Endodermal cell (in vitro differentiated cells): ENCODE measurements at regions not wholly inside any gene's neighbourhood (a gene's known extent, or its start where the extent isn't known, plus 50 kb on each side); places are given as distances from the start of the nearest gene placed in this dataset.
"Not testable (repeated sequence)": the region's sequence is repeated elsewhere in the genome, so short reads cannot be mapped to it uniquely, and the experiment has no call there.

Source experiments
- DNase-seq: peaks from one replicate; pipeline ENCODE4 v3.0.0-alpha.2; 2017
- H3K27ac ChIP-seq: 2 replicates; pipeline ENCODE4 v1.5.1; 2013; ENCODE audit warnings: mild to moderate bottlenecking, low read depth, low read length, moderate library complexity
- H3K27me3 ChIP-seq: 2 replicates; pipeline ENCODE4 v1.6.1; 2013; ENCODE audit warnings: mild to moderate bottlenecking, low read length, moderate library complexity; ENCODE audit not compliant: insufficient read depth, control insufficient read depth, poor library complexity, severe bottlenecking
- H3K36me3 ChIP-seq: 2 replicates; pipeline ENCODE4 v1.7.0; 2013; ENCODE audit warnings: mild to moderate bottlenecking, low read length, moderate library complexity; ENCODE audit not compliant: control insufficient read depth, insufficient read depth
- H3K4me1 ChIP-seq: one replicate; pipeline ENCODE4 v1.7.0; 2013; ENCODE audit warnings: low read length; ENCODE audit not compliant: control insufficient read depth, insufficient read depth
- H3K4me3 ChIP-seq: 2 replicates; pipeline ENCODE4 v1.5.1; 2013; ENCODE audit warnings: mild to moderate bottlenecking, low read length, moderate library complexity
- H3K9ac ChIP-seq: 2 replicates; pipeline ENCODE4 v1.6.1; 2013; ENCODE audit warnings: mild to moderate bottlenecking, low read length, moderate library complexity; ENCODE audit not compliant: poor library complexity, severe bottlenecking; ENCODE audit errors: extremely low read depth
- H3K9me3 ChIP-seq: 2 replicates; pipeline ENCODE4 v1.6.1; 2013; ENCODE audit warnings: mild to moderate bottlenecking, low read length, moderate library complexity; ENCODE audit not compliant: control insufficient read depth
- H3K27ac Mint-ChIP-seq: 2 replicates; pipeline ENCODE4 v1.8.0; 2020; ENCODE audit warnings: mixed read lengths
- H3K27me3 Mint-ChIP-seq: 2 replicates; pipeline ENCODE4 v1.8.0; 2021; ENCODE audit warnings: mild to moderate bottlenecking, mixed read lengths; ENCODE audit not compliant: insufficient read depth
- H3K36me3 Mint-ChIP-seq: 2 replicates; pipeline ENCODE4 v1.8.0; 2020; ENCODE audit warnings: low read depth, mixed read lengths
- H3K4me1 Mint-ChIP-seq: 2 replicates; pipeline ENCODE4 v1.8.0; 2020; ENCODE audit warnings: mixed read lengths
- H3K4me3 Mint-ChIP-seq: 2 replicates; pipeline ENCODE4 v1.8.0; 2020; ENCODE audit warnings: mild to moderate bottlenecking, moderate library complexity, mixed read lengths
- H3K9me3 Mint-ChIP-seq: 2 replicates; pipeline ENCODE4 v1.8.0; 2020; ENCODE audit warnings: mild to moderate bottlenecking, mixed read lengths
- WGBS, 2 experiments: methylation state at CpG; one replicate each; pipeline versions ENCODE4 v1.1.5 to v1.1.7; 2013; ENCODE audit warnings: missing lambda C conversion rate in 2 of 2, mixed read lengths in 1 of 2; ENCODE audit not compliant: insufficient coverage in 1 of 2, insufficient read length in 1 of 2; 5-methylcytosine and 5-hydroxymethylcytosine counted together
- TF ChIP-seq, protein P1 (sequence below): fragments of 200-600 bp; sonication (generic); conservative IDR thresholded peaks from 2 replicates; pipeline ENCODE4 v1.5.0; 2021; ENCODE audit warnings: antibody characterized with exemption, mild to moderate bottlenecking

DNA sequence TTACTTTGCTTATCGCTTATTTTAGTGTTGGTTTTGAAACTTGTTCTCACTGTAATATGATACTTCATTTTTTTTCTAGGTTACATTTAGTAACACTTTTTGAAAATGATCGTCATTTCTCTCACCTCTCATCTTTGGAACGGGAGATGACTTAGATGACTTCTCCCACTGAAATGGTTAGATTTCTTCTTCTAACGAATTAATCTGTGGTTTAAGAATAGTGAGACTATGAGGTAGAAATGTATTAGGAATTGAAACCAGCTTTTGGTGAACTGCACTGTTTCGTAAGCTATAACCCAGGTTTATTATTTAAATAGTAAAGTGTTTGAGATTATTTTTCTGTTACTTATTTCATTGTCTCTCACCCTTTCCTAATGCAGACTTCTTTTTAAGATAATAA, 93.7 kb downstream of the PRR15 start:
- no peak overlapping the region for H3K4me3 ChIP-seq
- Mint-ChIP-seq H3K36me3 (no peaks in the 10 kb centered on the region), H3K4me1 (no peaks in the 10 kb centered on the region), H3K27me3 (no peaks in the 10 kb centered on the region), H3K27ac (no peak overlapping the region), H3K9me3 (no peaks in the 10 kb centered on the region), H3K4me3 (no peak overlapping the region)
- 96 to 100% methylated on average over 1 to 4 of the region's 5 CpGs for WGBS, 2 experiments
- no peaks in the 10 kb centered on the region for H3K4me1 ChIP-seq
- H3K27me3 ChIP-seq: no peaks in the 10 kb centered on the region
- no peak overlapping the region for H3K27ac ChIP-seq
- TF ChIP-seq, protein P1, sequence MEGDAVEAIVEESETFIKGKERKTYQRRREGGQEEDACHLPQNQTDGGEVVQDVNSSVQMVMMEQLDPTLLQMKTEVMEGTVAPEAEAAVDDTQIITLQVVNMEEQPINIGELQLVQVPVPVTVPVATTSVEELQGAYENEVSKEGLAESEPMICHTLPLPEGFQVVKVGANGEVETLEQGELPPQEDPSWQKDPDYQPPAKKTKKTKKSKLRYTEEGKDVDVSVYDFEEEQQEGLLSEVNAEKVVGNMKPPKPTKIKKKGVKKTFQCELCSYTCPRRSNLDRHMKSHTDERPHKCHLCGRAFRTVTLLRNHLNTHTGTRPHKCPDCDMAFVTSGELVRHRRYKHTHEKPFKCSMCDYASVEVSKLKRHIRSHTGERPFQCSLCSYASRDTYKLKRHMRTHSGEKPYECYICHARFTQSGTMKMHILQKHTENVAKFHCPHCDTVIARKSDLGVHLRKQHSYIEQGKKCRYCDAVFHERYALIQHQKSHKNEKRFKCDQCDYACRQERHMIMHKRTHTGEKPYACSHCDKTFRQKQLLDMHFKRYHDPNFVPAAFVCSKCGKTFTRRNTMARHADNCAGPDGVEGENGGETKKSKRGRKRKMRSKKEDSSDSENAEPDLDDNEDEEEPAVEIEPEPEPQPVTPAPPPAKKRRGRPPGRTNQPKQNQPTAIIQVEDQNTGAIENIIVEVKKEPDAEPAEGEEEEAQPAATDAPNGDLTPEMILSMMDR: no peak
- H3K36me3 ChIP-seq: no peaks in the 10 kb centered on the region
- H3K9ac ChIP-seq: no peak overlapping the region
- no peaks in the 10 kb centered on the region for H3K9me3 ChIP-seq
- DNase-seq: no peak

DNA sequence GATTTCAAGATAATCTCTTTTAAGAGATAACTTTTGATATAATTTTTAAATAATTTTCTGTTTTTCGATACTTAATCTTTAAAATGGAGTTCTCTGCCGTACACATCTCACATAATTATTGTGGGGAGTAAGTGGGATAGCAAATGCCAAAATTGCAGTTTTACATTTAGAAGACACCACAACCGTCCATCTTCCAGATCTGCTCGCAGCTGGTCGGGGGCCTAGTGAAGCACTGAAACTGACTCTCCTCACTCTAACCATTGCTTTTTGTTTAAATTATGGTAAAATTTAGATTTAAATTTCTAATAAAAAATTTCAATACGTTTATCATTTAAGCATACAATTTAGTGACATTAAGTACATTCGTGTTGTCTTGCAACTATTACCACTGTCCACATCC, 94.2 kb downstream of the PRR15 start:
- Histone ChIP-seq H3K4me1 (no peaks in the 10 kb centered on the region), H3K4me3 (no peak overlapping the region), H3K27me3 (no peaks in the 10 kb centered on the region), H3K27ac (no peak overlapping the region), H3K9ac (no peak overlapping the region), H3K36me3 (no peaks in the 10 kb centered on the region), H3K9me3 (no peaks in the 10 kb centered on the region)
- H3K9me3 Mint-ChIP-seq: no peaks in the 10 kb centered on the region
- no peaks in the 10 kb centered on the region for H3K4me1 Mint-ChIP-seq
- H3K27ac Mint-ChIP-seq: no peak overlapping the region
- WGBS, 2 experiments: 89% methylated on average over 6 of the region's 7 CpGs; no CpG with 5 or more reads in 1 of the 2 experiments
- TF ChIP-seq, protein P1: no peak
- no peak for DNase-seq
- no peaks in the 10 kb centered on the region for H3K36me3 Mint-ChIP-seq
- no peak overlapping the region for H3K4me3 Mint-ChIP-seq
- H3K27me3 Mint-ChIP-seq: no peaks in the 10 kb centered on the region

DNA sequence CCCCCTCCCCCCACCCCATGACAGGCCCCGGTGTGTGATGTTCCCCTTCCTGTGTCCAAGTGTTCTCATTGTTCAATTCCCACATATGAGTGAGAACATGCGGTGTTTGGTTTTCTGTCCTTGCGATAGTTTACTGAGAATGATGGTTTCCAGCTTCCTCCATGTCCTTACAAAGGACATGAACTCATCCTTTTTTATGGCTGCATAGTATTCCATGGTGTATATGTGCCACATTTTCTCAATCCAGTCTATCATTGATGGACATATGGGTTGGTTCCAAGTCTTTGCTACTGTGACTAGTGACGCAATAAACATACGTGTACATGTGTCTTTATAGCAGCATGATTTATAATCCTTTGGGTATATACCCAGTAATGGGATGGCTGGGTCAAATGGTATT, 95.6 kb downstream of the PRR15 start:
- not testable (repeated sequence) for H3K27me3 Mint-ChIP-seq, H3K4me3 ChIP-seq, H3K9ac ChIP-seq, H3K4me1 ChIP-seq, H3K9me3 Mint-ChIP-seq, H3K27ac Mint-ChIP-seq, H3K36me3 ChIP-seq, H3K27me3 ChIP-seq, H3K36me3 Mint-ChIP-seq, DNase-seq, H3K4me3 Mint-ChIP-seq, H3K4me1 Mint-ChIP-seq, H3K9me3 ChIP-seq, H3K27ac ChIP-seq
- 92 to 100% methylated on average over 1 to 5 of the region's 5 CpGs for WGBS, 2 experiments

DNA sequence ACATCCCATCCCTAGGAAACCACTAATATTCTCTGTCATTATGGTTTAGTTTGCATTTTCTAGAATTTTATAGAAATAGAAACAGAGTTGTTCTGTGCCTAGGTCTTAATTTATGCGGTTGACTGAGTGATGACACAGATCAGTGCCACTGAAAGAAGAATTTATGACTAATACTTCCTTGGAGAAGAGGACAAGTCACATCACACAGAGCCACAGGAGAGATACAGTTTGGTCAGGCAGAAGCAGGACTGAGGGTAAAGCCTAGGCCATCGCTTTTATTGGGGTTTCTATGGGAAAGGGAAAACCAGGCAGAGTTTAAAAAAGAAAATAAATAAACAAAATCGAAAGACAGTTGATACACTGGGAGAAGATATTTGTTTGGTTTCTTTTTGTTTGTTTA, 99.3 kb downstream of the PRR15 start:
- not testable (repeated sequence) for H3K27me3 ChIP-seq, H3K27ac ChIP-seq, H3K36me3 Mint-ChIP-seq, H3K27ac Mint-ChIP-seq, H3K4me1 ChIP-seq, H3K27me3 Mint-ChIP-seq, H3K4me3 ChIP-seq, H3K36me3 ChIP-seq, H3K9ac ChIP-seq, H3K4me1 Mint-ChIP-seq, H3K9me3 ChIP-seq, H3K4me3 Mint-ChIP-seq, DNase-seq, H3K9me3 Mint-ChIP-seq
- WGBS, 2 experiments: 96 to 97% methylated on average over 3 of the region's 3 CpGs

DNA sequence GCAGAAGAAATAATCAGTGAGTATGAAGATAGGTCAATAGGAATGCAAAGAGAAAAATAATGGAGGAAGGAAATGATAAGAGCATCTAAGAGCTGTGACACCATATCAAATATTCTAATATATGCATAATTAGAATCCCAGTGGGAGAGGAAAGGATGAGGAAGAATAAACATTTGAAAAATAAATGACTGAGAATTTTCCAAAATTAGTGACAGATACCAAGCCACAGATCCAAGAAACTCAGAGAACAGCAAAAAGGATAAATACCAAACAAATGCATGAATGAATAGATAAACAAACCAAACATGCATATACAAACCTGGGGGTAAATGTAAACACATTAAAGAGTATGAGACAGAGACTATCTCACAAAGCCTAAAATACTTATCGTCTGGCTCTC, 101.4 kb downstream of the PRR15 start:
- H3K36me3 ChIP-seq, H3K9me3 ChIP-seq, H3K4me1 ChIP-seq, H3K4me3 ChIP-seq, DNase-seq, H3K27ac Mint-ChIP-seq, H3K27ac ChIP-seq, H3K27me3 Mint-ChIP-seq, H3K4me1 Mint-ChIP-seq, H3K36me3 Mint-ChIP-seq, H3K4me3 Mint-ChIP-seq, H3K9ac ChIP-seq, H3K9me3 Mint-ChIP-seq, H3K27me3 ChIP-seq: not testable (repeated sequence)
- 86% methylated on average over 1 of the region's 1 CpG; no CpG with 5 or more reads in 1 of the 2 experiments for WGBS, 2 experiments

DNA sequence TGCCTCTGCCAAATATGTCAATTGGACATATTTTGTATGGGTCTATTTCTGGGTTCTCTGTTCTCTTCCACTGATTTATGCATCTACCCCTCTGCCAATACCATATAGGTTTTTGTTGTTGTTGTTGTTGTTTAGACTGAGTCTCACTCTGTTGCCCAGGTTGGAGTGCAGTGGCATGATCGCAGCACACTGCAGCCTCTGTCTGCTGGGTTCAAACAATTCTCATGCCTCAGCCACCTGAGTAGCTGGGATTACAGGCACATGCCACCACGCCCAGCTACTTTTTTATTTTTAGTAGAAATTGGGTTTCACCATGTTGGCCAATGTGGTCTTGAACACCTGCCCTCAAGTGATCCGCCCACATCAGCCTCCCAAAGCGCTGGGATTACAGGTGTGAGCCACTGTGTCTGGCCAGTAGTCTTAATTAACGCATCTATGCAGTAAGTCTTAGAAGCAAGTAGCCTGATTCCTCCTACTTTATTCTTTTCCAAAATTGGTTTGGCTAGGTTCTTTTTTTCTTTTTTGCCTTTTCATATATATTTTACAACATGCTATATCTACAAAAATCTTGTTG, 103.5 kb downstream of the PRR15 start:
- DNase-seq, H3K9ac ChIP-seq, H3K9me3 ChIP-seq, H3K4me1 ChIP-seq, H3K4me3 ChIP-seq, H3K27me3 Mint-ChIP-seq, H3K9me3 Mint-ChIP-seq, H3K27me3 ChIP-seq, H3K27ac Mint-ChIP-seq, H3K36me3 ChIP-seq, H3K4me3 Mint-ChIP-seq, H3K27ac ChIP-seq, H3K36me3 Mint-ChIP-seq, H3K4me1 Mint-ChIP-seq: not testable (repeated sequence)
- WGBS, 2 experiments: 90% methylated on average over 4 of the region's 5 CpGs; no CpG with 5 or more reads in 1 of the 2 experiments
